Keratinocyte (primary cell): ENCODE measurements at regions not wholly inside any gene's neighbourhood (a gene's known extent, or its start where the extent isn't known, plus 50 kb on each side); places are given as distances from the start of the nearest gene placed in this dataset.

Experiments used
- EZH2 ChIP-seq: IDR thresholded peaks from one replicate; pipeline ENCODE4 v1.6.1; 2012; ENCODE audit warnings: inconsistent platforms, mild to moderate bottlenecking, low read length, moderate library complexity
- TF ChIP-seq, protein P1 (sequence below), 3 experiments: IDR thresholded peaks in 1 of 3; conservative IDR thresholded peaks in 1 of 3; optimal IDR thresholded peaks in 1 of 3; 2 replicates in 2 of 3; 3 replicates in 1 of 3; pipeline versions ENCODE3 to v1.5.1; 2011; ENCODE audit warnings: low read length in 3 of 3, mild to moderate bottlenecking in 3 of 3, moderate library complexity in 2 of 3, control low read depth in 1 of 3, inconsistent platforms in 1 of 3; ENCODE audit not compliant: insufficient read depth in 2 of 3; ENCODE audit errors: extremely low read depth in 1 of 3

GRCh38 chr5:90141984-90142383 lies 267.6 kb downstream of the CETN3 start:
- TF ChIP-seq, protein P1, sequence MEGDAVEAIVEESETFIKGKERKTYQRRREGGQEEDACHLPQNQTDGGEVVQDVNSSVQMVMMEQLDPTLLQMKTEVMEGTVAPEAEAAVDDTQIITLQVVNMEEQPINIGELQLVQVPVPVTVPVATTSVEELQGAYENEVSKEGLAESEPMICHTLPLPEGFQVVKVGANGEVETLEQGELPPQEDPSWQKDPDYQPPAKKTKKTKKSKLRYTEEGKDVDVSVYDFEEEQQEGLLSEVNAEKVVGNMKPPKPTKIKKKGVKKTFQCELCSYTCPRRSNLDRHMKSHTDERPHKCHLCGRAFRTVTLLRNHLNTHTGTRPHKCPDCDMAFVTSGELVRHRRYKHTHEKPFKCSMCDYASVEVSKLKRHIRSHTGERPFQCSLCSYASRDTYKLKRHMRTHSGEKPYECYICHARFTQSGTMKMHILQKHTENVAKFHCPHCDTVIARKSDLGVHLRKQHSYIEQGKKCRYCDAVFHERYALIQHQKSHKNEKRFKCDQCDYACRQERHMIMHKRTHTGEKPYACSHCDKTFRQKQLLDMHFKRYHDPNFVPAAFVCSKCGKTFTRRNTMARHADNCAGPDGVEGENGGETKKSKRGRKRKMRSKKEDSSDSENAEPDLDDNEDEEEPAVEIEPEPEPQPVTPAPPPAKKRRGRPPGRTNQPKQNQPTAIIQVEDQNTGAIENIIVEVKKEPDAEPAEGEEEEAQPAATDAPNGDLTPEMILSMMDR (optimal IDR thresholded peaks at IDR 0.05 in 1 of 3, IDR thresholded peaks at IDR 0.05 in 1 of 3, conservative IDR thresholded peaks at IDR 0.05 in 1 of 3; ENCODE audit: extremely low read depth in 1 of 3, insufficient read depth in 2 of 3, low read length in 3 of 3) = no peak
- TF ChIP-seq EZH2 = no peak
